HG03442 (cell line): ENCODE measurements at regions not wholly inside any gene's neighbourhood (a gene's known extent, or its start where the extent isn't known, plus 50 kb on each side); places are given as distances from the start of the nearest gene placed in this dataset.
"Not testable (repeated sequence)": the region's sequence is repeated elsewhere in the genome, so short reads cannot be mapped to it uniquely, and the experiment has no call there.

Experiments
- ATAC-seq: cut with Tn5 transposase; IDR thresholded peaks from one replicate; pipeline ENCODE4 v1.9.1; 2021; ENCODE audit warnings: mild to moderate bottlenecking, moderate library complexity; ENCODE audit not compliant: unreplicated experiment

- ATAC-seq = no peak
These were observed 685.1 kb downstream of the DTWD2 start for GRCh38 chr5:118303296-118303695.

- no peak for ATAC-seq
These were observed 685.6 kb downstream of the DTWD2 start for GRCh38 chr5:118302786-118303185.

- ATAC-seq = no peak
These were observed 686.7 kb downstream of the DTWD2 start for GRCh38 chr5:118301696-118302095.

- no peak for ATAC-seq
These were observed 693.3 kb downstream of the DTWD2 start for GRCh38 chr5:118295045-118295444.

- ATAC-seq = no peak
These were observed 695.0 kb downstream of the DTWD2 start for GRCh38 chr5:118293378-118293777.

GRCh38 chr5:118290204-118290603 is 698.1 kb downstream of the DTWD2 start:
- ATAC-seq = no peak

GRCh38 chr5:118284230-118284629 is 704.1 kb downstream of the DTWD2 start:
- ATAC-seq = not testable (repeated sequence)

GRCh38 chr5:118282480-118283038 is 705.8 kb downstream of the DTWD2 start:
- ATAC-seq = not testable (repeated sequence)

GRCh38 chr5:118279540-118280294 is 708.6 kb downstream of the DTWD2 start:
- no peak for ATAC-seq

- ATAC-seq = no peak
These were observed 717.8 kb downstream of the DTWD2 start for GRCh38 chr5:118270526-118270925.

GRCh38 chr5:118258223-118258622 is 730.1 kb downstream of the DTWD2 start:
- ATAC-seq = no peak

GRCh38 chr5:118257066-118257465 is 731.3 kb downstream of the DTWD2 start:
- ATAC-seq = no peak

GRCh38 chr5:118253225-118254061 is 734.9 kb downstream of the DTWD2 start:
- ATAC-seq = no peak

- ATAC-seq = peak; percentile 45
These were observed 739.0 kb downstream of the DTWD2 start for GRCh38 chr5:118249386-118249785.

GRCh38 chr5:118247458-118247857 is 740.9 kb downstream of the DTWD2 start:
- no peak for ATAC-seq

GRCh38 chr5:118243613-118244012 is 744.7 kb downstream of the DTWD2 start:
- ATAC-seq = no peak

GRCh38 chr5:118243068-118243467 is 745.3 kb downstream of the DTWD2 start:
- ATAC-seq = no peak

- peak; percentile 56 for ATAC-seq
These were observed 752.1 kb downstream of the DTWD2 start for GRCh38 chr5:118236108-118236849.

GRCh38 chr5:118233606-118234005 is 754.7 kb downstream of the DTWD2 start:
- ATAC-seq = no peak

- ATAC-seq = no peak
These were observed 759.9 kb downstream of the DTWD2 start for GRCh38 chr5:118228489-118228888.

GRCh38 chr5:118224546-118224945 is 763.8 kb downstream of the DTWD2 start:
- ATAC-seq = no peak
